ENCODE measurements at regions not wholly inside any gene's neighbourhood (a gene's known extent, or its start where the extent isn't known, plus 50 kb on each side); places are given as distances from the start of the nearest gene placed in this dataset.

GRCh38 chr4:174434455-174434854 is 87.8 kb downstream of the HPGD start:
- Histone ChIP-seq H4K20me1 (replicated peaks in 1 of 2; ENCODE audit: control insufficient read depth in 1 of 2, insufficient read depth in 2 of 2, low read length in 2 of 2) (no peaks in the 10 kb centered on the region), H3K18ac (ENCODE audit: extremely low read depth, low read length) (no peak overlapping the region), H3K27me3 (replicated peaks in 1 of 4; ENCODE audit: control insufficient read depth in 3 of 4, extremely low read depth in 1 of 4, insufficient read depth in 3 of 4, low read length in 3 of 4) (no peaks in the 10 kb centered on the region), H2BK15ac (ENCODE audit: low read length) (no peak overlapping the region), H3K9ac (replicated peaks in 1 of 4; ENCODE audit: extremely low read depth in 1 of 4, low read depth in 3 of 4, low read length in 3 of 4) (no peak overlapping the region), H3K56ac (replicated peaks; ENCODE audit: insufficient read length, low read depth, low read length) (no peak overlapping the region), H2BK5ac (ENCODE audit: low read depth, low read length) (no peak overlapping the region), H3K27ac (ENCODE audit: low read depth, low read length) (no peak overlapping the region), H4K5ac (ENCODE audit: insufficient read length, low read depth, low read length) (no peak overlapping the region), H2BK20ac (ENCODE audit: low read length) (no peak overlapping the region), H4K8ac (ENCODE audit: extremely low read depth, insufficient read depth, low read length) (no peak overlapping the region), H3K4me1 (replicated peaks in 1 of 4; ENCODE audit: control insufficient read depth in 3 of 4, insufficient read depth in 4 of 4, low read length in 3 of 4) (peaks cover 0 to 2% (median 0%) of the 10 kb centered on the region in 4 experiments; a peak in 1 of 7 replicates), H3K36me3 (ENCODE audit: control insufficient read depth in 2 of 4, insufficient read depth in 4 of 4, low read length in 3 of 4) (no peaks in the 10 kb centered on the region), H3K14ac (ENCODE audit: insufficient read length) (no peak overlapping the region), H3K23ac (ENCODE audit: insufficient read length) (no peak overlapping the region), H3K79me2 (ENCODE audit: control insufficient read depth in 1 of 2, insufficient read depth in 2 of 2, low read length in 2 of 2) (no peaks in the 10 kb centered on the region), H3K4ac (replicated peaks; ENCODE audit: insufficient read length, low read depth, low read length) (no peak overlapping the region), H3K9me3 (ENCODE audit: insufficient read depth in 2 of 2, low read depth in 1 of 2, low read length in 1 of 2) (no peaks in the 10 kb centered on the region), H3K23me2 (ENCODE audit: low read depth, low read length) (no peaks in the 10 kb centered on the region), H2AFZ (ENCODE audit: low read length) (no peak overlapping the region), H4K91ac (replicated peaks; ENCODE audit: insufficient read length, low read length) (no peak overlapping the region), H3K79me1 (ENCODE audit: low read depth, low read length) (no peaks in the 10 kb centered on the region), H2BK120ac (replicated peaks; ENCODE audit: low read depth, low read length) (no peak overlapping the region), H2BK12ac (ENCODE audit: low read depth, low read length) (no peak overlapping the region), H3K4me3 (ENCODE audit: extremely low read depth in 1 of 4, insufficient read depth in 2 of 4, low read depth in 3 of 4, low read length in 4 of 4) (no peak overlapping the region), H2AK5ac (ENCODE audit: low read depth, low read length) (no peak overlapping the region), H3K4me2 (ENCODE audit: insufficient read depth in 1 of 2, low read depth in 2 of 2, low read length in 2 of 2) (no peak overlapping the region)
- 67% methylated on average over 4 of the region's 4 CpGs; no CpG with 5 or more reads in 1 of the 2 experiments for WGBS, 2 experiments (ENCODE audit: extremely low coverage in 1 of 2, insufficient coverage in 1 of 2, insufficient read length in 1 of 2, insufficient replicate concordance in 2 of 2, low coverage in 1 of 2, low lambda C conversion rate in 2 of 2, missing lambda C conversion rate in 1 of 2)
- POLR2A ChIA-PET (ENCODE audit: partially characterized antibody), result no interaction called here
- 0 out of 2 replicates have a peak, but pooled peaks have one; percentile 59 for TF ChIP-seq YY1 (IDR thresholded peaks at IDR 0.05; ENCODE audit: low read depth, low read length)
- TF ChIP-seq CBX5 (IDR thresholded peaks at IDR 0.05; ENCODE audit: low read depth, low read length), result no peak
- peak; percentile 21; the same call in 1 of the 2 replicates for TF ChIP-seq TEAD4 (IDR thresholded peaks at IDR 0.05; ENCODE audit: low read depth, low read length)
- TF ChIP-seq NANOG (IDR thresholded peaks at IDR 0.05; ENCODE audit: insufficient read depth, low read depth, low read length, poor library complexity, severe bottlenecking), result peak; percentile 82
- TF ChIP-seq CTBP2 (IDR thresholded peaks at IDR 0.05; ENCODE audit: borderline replicate concordance, insufficient read depth, insufficient read length, low read length), result no peak
- FAIRE-seq (peak; percentile 36), DNase-seq (ENCODE audit: low read depth in 1 of 2, low spot score in 2 of 2) (no peak)
- CTCF ChIA-PET (ENCODE audit: partially characterized antibody), result interaction anchor here (1.0 kb wide), 1 partner anchor 13 kb away, joined by 3 read pairs; no protein-coding TSS in a partner anchor
